GM20000 (cell line): ENCODE measurements at regions not wholly inside any gene's neighbourhood (a gene's known extent, or its start where the extent isn't known, plus 50 kb on each side); places are given as distances from the start of the nearest gene placed in this dataset.

Experiments
- DNase-seq: peaks from one replicate; pipeline ENCODE4 v3.0.0; 2012; ENCODE audit warnings: low spot score
- CTCF ChIP-seq: IDR thresholded peaks from 2 replicates; pipeline ENCODE4 v1.5.1; 2012; ENCODE audit warnings: mild to moderate bottlenecking, control low read depth; ENCODE audit errors: extremely low read depth, missing control alignments

- TF ChIP-seq CTCF: no peak
- no peak for DNase-seq
Observed at GRCh38 chr12:39007619-39008018, 102.2 kb upstream of the CPNE8 start.

- DNase-seq: no peak
- TF ChIP-seq CTCF: no peak
Observed at GRCh38 chr12:39006286-39006685, 100.9 kb upstream of the CPNE8 start.

GRCh38 chr12:39005671-39006070, 100.3 kb upstream of the CPNE8 start:
- TF ChIP-seq CTCF: no peak
- DNase-seq: no peak

GRCh38 chr12:39003541-39004155, 98.3 kb upstream of the CPNE8 start:
- no peak for TF ChIP-seq CTCF
- DNase-seq: no peak

- DNase-seq: no peak
- no peak for TF ChIP-seq CTCF
Observed at GRCh38 chr12:39000370-39000769, 95.0 kb upstream of the CPNE8 start.

GRCh38 chr12:38998887-38999482, 93.6 kb upstream of the CPNE8 start:
- DNase-seq: no peak
- no peak for TF ChIP-seq CTCF

- no peak for DNase-seq
Observed at GRCh38 chr12:38995249-38995648, 89.9 kb upstream of the CPNE8 start.

More at GRCh38 chr12:38995249-38995648, 89.9 kb upstream of the CPNE8 start:
- no peak for TF ChIP-seq CTCF
